SK-N-SH (cell line): ENCODE measurements at regions not wholly inside any gene's neighbourhood (a gene's known extent, or its start where the extent isn't known, plus 50 kb on each side); places are given as distances from the start of the nearest gene placed in this dataset.

Source experiments
- CTCF ChIA-PET: fragments of 300-600, 350-600 bp; formaldehyde crosslinking; extraction: SDS; loops from one replicate; lab custom pipeline; 2021; lab: Yijun Ruan, JAX
- POLR2A ChIA-PET: fragments of 350-600 bp; sonication (Branson Sonifier 250); formaldehyde crosslinking; extraction: SDS; loops from one replicate; lab custom pipeline; 2020; ENCODE audit warnings: antibody characterized with exemption, inconsistent platforms; lab: Yijun Ruan, JAX
- DNase-seq: peaks from one replicate; pipeline ENCODE4 v3.0.0; 2012
- H2AFZ ChIP-seq: fragments of 200-600 bp; sonication (generic); 2 replicates; pipeline ENCODE4 v1.8.1; 2016; ENCODE audit warnings: antibody characterized with exemption, mild to moderate bottlenecking, low read depth
- H3F3A ChIP-seq: fragments of 200-600 bp; sonication (generic); replicated peaks from 2 replicates; pipeline ENCODE3; 2016; ENCODE audit warnings: antibody characterized with exemption, mild to moderate bottlenecking; ENCODE audit not compliant: insufficient read depth
- H3K27ac ChIP-seq, 2 experiments: fragments of 200-500 bp in 1 of 2; fragments of 200-600 bp in 1 of 2; sonication (Bioruptor generic) in 1 of 2; sonication (generic), shearing (Covaris generic) in 1 of 2; 2 replicates each; pipeline versions ENCODE4 v1.5.1 to v1.6.1; 2014 to 2016; ENCODE audit warnings: low read depth in 2 of 2, inconsistent platforms in 1 of 2, low read length in 1 of 2, mild to moderate bottlenecking in 1 of 2, mixed read lengths in 1 of 2
- H3K27me3 ChIP-seq: fragments of 200-600 bp; sonication (generic), shearing (Covaris generic); 2 replicates; pipeline ENCODE4 v1.6.1; 2016; ENCODE audit warnings: mixed run types; ENCODE audit not compliant: insufficient read depth
- H3K36me3 ChIP-seq, 2 experiments: fragments of 200-500 bp in 1 of 2; fragments of 200-600 bp in 1 of 2; sonication (Bioruptor generic) in 1 of 2; sonication (generic) in 1 of 2; replicated peaks in 1 of 2; 2 replicates each; pipeline versions ENCODE3 to v1.5.1; 2014 to 2016; ENCODE audit warnings: low read length in 1 of 2, mild to moderate bottlenecking in 1 of 2; ENCODE audit not compliant: insufficient read depth in 2 of 2, control insufficient read depth in 1 of 2
- H3K4me1 ChIP-seq, 2 experiments: fragments of 200-500 bp in 1 of 2; fragments of 200-600 bp in 1 of 2; sonication (Bioruptor generic) in 1 of 2; sonication (generic), shearing (Covaris generic) in 1 of 2; 2 replicates each; pipeline versions ENCODE4 v1.5.1 to v1.6.1; 2014 to 2016; ENCODE audit warnings: low read depth in 1 of 2, low read length in 1 of 2, mixed run types in 1 of 2; ENCODE audit not compliant: insufficient read depth in 2 of 2, control insufficient read depth in 1 of 2
- H3K4me2 ChIP-seq: fragments of 200-600 bp; sonication (generic), shearing (Covaris generic); 2 replicates; pipeline ENCODE4 v1.6.1; 2017; ENCODE audit warnings: mixed run types
- H3K4me3 ChIP-seq, 2 experiments: fragments of 200-500 bp in 1 of 2; fragments of 200-600 bp in 1 of 2; sonication (Bioruptor generic) in 1 of 2; sonication (generic), shearing (Covaris generic) in 1 of 2; 2 replicates each; pipeline versions ENCODE4 v1.5.1 to v1.8.1; 2014 to 2016; ENCODE audit warnings: low read depth in 2 of 2, inconsistent platforms in 1 of 2, low read length in 1 of 2, mild to moderate bottlenecking in 1 of 2, mixed read lengths in 1 of 2, moderate library complexity in 1 of 2
- H3K79me2 ChIP-seq: fragments of 200-600 bp; sonication (generic); 2 replicates; pipeline ENCODE4 v1.8.1; 2017; ENCODE audit warnings: mild to moderate bottlenecking; ENCODE audit not compliant: insufficient read depth
- H3K9ac ChIP-seq: fragments of 200-600 bp; sonication (generic); 2 replicates; pipeline ENCODE4 v1.6.1; 2017; ENCODE audit warnings: mixed run types
- H3K9me2 ChIP-seq: fragments of 200-600 bp; sonication (generic); 2 replicates; pipeline ENCODE4 v1.6.1; 2017; ENCODE audit warnings: mixed run types
- H3K9me3 ChIP-seq: fragments of 200-600 bp; sonication (generic); 2 replicates; pipeline ENCODE4 v1.6.1; 2017; ENCODE audit warnings: mixed run types, mild to moderate bottlenecking, moderate library complexity
- H4K20me1 ChIP-seq: fragments of 200-600 bp; sonication (generic); 2 replicates; pipeline ENCODE4 v1.6.1; 2017; ENCODE audit warnings: mild to moderate bottlenecking, mixed run types; ENCODE audit not compliant: insufficient read depth
- ELF1 ChIP-seq: IDR thresholded peaks from 2 replicates; pipeline ENCODE4 v1.4.0; 2012
- EP300 ChIP-seq, 2 experiments: IDR thresholded peaks; 2 replicates each; pipeline versions ENCODE4 v1.4.0 to v1.6.1; 2012; ENCODE audit warnings: borderline replicate concordance in 1 of 2, low read depth in 1 of 2, low read length in 1 of 2
- FOXJ3 ChIP-seq: sonication (generic); formaldehyde crosslinking; IDR thresholded peaks from 2 replicates; pipeline ENCODE4 v1.5.1; 2020; ENCODE audit warnings: mild to moderate bottlenecking, missing genetic modification reagents
- FOXM1 ChIP-seq: IDR thresholded peaks from 2 replicates; pipeline ENCODE4 v1.4.0; 2012; ENCODE audit warnings: low read depth, mild to moderate bottlenecking
- GABPA ChIP-seq: IDR thresholded peaks from 2 replicates; pipeline ENCODE4 v1.4.0; 2012; ENCODE audit warnings: low read depth, mild to moderate bottlenecking
- GATA2 ChIP-seq: sonication (generic); formaldehyde crosslinking; IDR thresholded peaks from 2 replicates; pipeline ENCODE4 v1.5.0; 2020; ENCODE audit warnings: mild to moderate bottlenecking, missing genetic modification reagents
- SIN3A ChIP-seq: IDR thresholded peaks from 2 replicates; pipeline ENCODE4 v1.6.1; 2012; ENCODE audit warnings: low read depth, mild to moderate bottlenecking, low read length, moderate library complexity, borderline replicate concordance
- SMC3 ChIP-seq: IDR thresholded peaks from 2 replicates; pipeline ENCODE4 v1.6.1; 2012; ENCODE audit warnings: low read depth, low read length, improper control_type of control experiment
- YY1 ChIP-seq: IDR thresholded peaks from 2 replicates; pipeline ENCODE4 v1.4.0; 2012; ENCODE audit warnings: low read depth, mild to moderate bottlenecking
- WGBS: methylation state at CpG from one replicate; pipeline ENCODE4 v1.1.6; 2017; ENCODE audit warnings: low lambda C conversion rate; 5-methylcytosine and 5-hydroxymethylcytosine counted together
- TF ChIP-seq, protein P1 (sequence below): fragments of 200-600 bp; sonication (generic); IDR thresholded peaks from 2 replicates; pipeline ENCODE4 v1.6.1; 2017; ENCODE audit warnings: antibody characterized with exemption, mild to moderate bottlenecking, moderate library complexity
- TF ChIP-seq, protein P2 (sequence below): IDR thresholded peaks from 2 replicates; pipeline ENCODE4 v1.4.0; 2012; ENCODE audit warnings: low read depth, borderline replicate concordance
- TF ChIP-seq, protein P3 (sequence below): IDR thresholded peaks from 2 replicates; pipeline ENCODE4 v1.4.0; 2012; ENCODE audit warnings: low read depth

DNA sequence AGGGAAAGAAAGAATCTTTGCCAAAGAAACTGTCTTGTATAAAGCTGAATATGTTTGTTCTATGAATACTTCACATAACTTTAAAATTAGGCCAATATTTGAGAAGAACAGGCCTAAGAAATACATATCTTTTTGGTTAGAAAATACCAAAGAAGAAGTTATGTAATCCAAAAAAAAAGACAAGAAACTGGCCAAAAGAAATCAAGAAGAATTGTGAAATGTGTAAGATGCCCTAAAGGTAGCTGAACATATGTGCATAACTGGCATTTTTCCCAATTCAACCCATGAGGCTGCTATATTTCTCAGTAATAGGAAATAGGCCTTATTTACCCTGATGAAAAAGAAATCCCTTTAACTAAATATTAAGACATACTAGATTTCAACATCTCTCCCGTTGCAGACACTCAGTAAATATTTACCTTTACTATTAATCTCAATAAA, 290.0 kb downstream of the CETN3 start:
- no peaks in the 10 kb centered on the region for H3K9me3 ChIP-seq
- no peaks in the 10 kb centered on the region for H3K27me3 ChIP-seq
- no peak overlapping the region for H3K27ac ChIP-seq
- H3K9ac ChIP-seq: no peak overlapping the region
- no peak for TF ChIP-seq ELF1
- TF ChIP-seq FOXJ3 (CRISPR knock-in tag): no peak
- TF ChIP-seq, protein P1, sequence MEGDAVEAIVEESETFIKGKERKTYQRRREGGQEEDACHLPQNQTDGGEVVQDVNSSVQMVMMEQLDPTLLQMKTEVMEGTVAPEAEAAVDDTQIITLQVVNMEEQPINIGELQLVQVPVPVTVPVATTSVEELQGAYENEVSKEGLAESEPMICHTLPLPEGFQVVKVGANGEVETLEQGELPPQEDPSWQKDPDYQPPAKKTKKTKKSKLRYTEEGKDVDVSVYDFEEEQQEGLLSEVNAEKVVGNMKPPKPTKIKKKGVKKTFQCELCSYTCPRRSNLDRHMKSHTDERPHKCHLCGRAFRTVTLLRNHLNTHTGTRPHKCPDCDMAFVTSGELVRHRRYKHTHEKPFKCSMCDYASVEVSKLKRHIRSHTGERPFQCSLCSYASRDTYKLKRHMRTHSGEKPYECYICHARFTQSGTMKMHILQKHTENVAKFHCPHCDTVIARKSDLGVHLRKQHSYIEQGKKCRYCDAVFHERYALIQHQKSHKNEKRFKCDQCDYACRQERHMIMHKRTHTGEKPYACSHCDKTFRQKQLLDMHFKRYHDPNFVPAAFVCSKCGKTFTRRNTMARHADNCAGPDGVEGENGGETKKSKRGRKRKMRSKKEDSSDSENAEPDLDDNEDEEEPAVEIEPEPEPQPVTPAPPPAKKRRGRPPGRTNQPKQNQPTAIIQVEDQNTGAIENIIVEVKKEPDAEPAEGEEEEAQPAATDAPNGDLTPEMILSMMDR: no peak
- DNase-seq: no peak
- no peaks in the 10 kb centered on the region for H3K9me2 ChIP-seq
- H2AFZ ChIP-seq: no peak overlapping the region
- H3K4me2 ChIP-seq: no peak overlapping the region
- 68% methylated on average over 1 of the region's 1 CpG for WGBS
- H4K20me1 ChIP-seq: no peaks in the 10 kb centered on the region
- ChIA-PET POLR2A (no interaction called here), CTCF (no interaction called here)
- no peaks in the 10 kb centered on the region for H3F3A ChIP-seq
- no peaks in the 10 kb centered on the region for H3K79me2 ChIP-seq
- H3K4me3 ChIP-seq: no peak overlapping the region
- H3K4me1 ChIP-seq: no peaks in the 10 kb centered on the region; a peak in 1 of 4 replicates
- no peaks in the 10 kb centered on the region for H3K36me3 ChIP-seq

DNA sequence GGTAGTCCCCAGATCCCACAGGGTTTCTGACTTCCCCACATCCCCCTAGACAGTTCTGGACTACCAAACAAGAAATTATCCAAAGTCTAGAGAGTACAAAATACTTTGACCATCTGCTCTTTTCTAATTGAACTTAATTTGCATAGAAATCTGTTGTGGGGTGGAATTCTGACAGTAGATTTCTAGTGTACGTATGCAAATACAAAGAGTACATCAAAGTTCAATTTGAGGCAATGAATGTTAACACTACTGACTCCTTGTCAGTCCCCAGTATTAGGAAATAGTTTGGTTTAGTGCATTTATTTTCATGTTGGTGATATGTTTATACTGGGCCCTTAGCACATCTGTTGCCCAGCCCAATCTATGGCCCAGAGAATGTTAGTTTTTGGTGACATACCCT, 292.6 kb downstream of the CETN3 start:
- POLR2A ChIA-PET: no interaction called here
- no peak for DNase-seq
- no peak overlapping the region for H2AFZ ChIP-seq
- 73% methylated on average over 1 of the region's 1 CpG for WGBS
- no peaks in the 10 kb centered on the region for H3K36me3 ChIP-seq
- H4K20me1 ChIP-seq: no peaks in the 10 kb centered on the region
- no peaks in the 10 kb centered on the region for H3K79me2 ChIP-seq
- no peaks in the 10 kb centered on the region; a peak in 2 of 4 replicates for H3K4me1 ChIP-seq
- H3K9me3 ChIP-seq: no peaks in the 10 kb centered on the region
- no peak overlapping the region for H3K27ac ChIP-seq
- no peak overlapping the region for H3K4me3 ChIP-seq
- TF ChIP-seq FOXJ3 (CRISPR knock-in tag) (no peak), EP300 (IDR thresholded peaks at IDR 0.05; ENCODE audit: borderline replicate concordance in 1 of 2, low read depth in 1 of 2, low read length in 1 of 2) (no peak), YY1 (no peak), GABPA (no peak), GATA2 (CRISPR knock-in tag) (no peak), ELF1 (no peak), SIN3A (no peak), FOXM1 (no peak), SMC3 (no peak)
- TF ChIP-seq, protein P2, sequence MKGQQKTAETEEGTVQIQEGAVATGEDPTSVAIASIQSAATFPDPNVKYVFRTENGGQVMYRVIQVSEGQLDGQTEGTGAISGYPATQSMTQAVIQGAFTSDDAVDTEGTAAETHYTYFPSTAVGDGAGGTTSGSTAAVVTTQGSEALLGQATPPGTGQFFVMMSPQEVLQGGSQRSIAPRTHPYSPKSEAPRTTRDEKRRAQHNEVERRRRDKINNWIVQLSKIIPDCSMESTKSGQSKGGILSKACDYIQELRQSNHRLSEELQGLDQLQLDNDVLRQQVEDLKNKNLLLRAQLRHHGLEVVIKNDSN: no peak
- TF ChIP-seq, protein P3, sequence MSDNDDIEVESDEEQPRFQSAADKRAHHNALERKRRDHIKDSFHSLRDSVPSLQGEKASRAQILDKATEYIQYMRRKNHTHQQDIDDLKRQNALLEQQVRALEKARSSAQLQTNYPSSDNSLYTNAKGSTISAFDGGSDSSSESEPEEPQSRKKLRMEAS: no peak
- H3K9me2 ChIP-seq: no peaks in the 10 kb centered on the region
- no peaks in the 10 kb centered on the region for H3F3A ChIP-seq
- H3K4me2 ChIP-seq: no peak overlapping the region
- CTCF ChIA-PET: no interaction called here
- no peak overlapping the region for H3K9ac ChIP-seq
- no peaks in the 10 kb centered on the region for H3K27me3 ChIP-seq
